ENCODE measurements at regions not wholly inside any gene's neighbourhood (a gene's known extent, or its start where the extent isn't known, plus 50 kb on each side); places are given as distances from the start of the nearest gene placed in this dataset.
A peak's percentile ranks its signal among the peaks of the same experiment; 100 is the strongest.

DNA sequence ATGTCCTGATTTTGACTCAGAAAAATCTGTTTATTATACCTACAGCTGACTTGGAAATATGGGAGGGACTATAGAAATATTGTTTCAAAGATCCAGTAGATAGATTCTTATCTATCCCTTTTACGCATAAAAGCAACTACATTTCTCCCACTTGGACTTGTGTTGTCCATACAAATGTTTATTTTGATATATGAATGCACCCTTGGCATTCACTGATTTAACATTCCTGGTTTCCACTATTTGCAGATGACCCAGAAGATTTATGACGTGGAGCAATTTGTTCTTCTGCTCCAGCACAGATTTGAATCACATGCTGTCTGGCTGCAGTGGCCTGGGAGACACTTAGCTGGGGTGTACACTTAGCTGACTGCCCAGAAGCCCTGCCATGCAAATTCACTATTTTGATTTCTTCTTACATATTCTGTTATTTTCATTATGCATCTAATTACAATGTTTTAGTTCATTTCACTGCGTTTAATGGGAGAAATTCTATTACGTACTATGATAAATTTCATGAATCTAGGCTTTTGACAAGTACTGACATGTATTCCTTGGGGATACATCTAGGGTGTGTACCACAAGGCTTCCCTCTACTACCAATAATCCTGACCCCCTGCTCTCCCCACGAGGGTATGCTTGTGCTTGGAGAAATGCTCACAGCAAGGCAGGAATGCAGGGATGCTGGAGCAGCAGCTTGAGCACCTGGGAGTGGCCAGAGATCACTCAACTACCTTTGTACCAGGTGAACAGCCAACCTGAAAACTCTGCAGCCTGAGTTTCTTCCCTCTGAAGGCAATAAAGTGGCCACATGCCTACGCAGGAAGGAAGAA is 223.6 kb upstream of the TBL1XR1 start:
- no peak for TF ChIP-seq CTCF (IDR thresholded peaks at IDR 0.05)
- peak; percentile 27 for ATAC-seq
- intact Hi-C loops (cut with DNase I), result no loop called here
- Histone ChIP-seq H3K27me3 (no peaks in the 10 kb centered on the region), H3K9me3 (no peaks in the 10 kb centered on the region), H3K27ac (no peak overlapping the region), H3K36me3 (no peaks in the 10 kb centered on the region), H3K4me1 (peaks cover 0 to 6% of the 10 kb centered on the region in 2 donors), H3K4me3 (no peak overlapping the region)
- no peak for DNase-seq

DNA sequence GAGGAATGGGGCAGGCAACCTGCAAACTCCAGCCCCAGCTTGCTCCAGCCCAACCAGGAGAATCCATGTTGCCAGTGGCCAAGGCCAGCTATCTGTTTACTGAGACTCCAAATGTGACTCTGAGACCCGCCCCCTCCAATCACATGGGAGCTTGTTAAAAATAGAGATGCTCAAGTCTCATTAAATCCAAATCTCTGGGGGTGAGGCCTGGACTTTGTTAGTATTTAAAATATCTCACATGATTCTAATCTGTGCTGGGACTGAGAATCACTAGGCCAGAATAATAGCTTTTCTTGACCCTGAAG is 224.2 kb upstream of the TBL1XR1 start:
- no peak for TF ChIP-seq CTCF (IDR thresholded peaks at IDR 0.05)
- intact Hi-C loops (cut with DNase I), result no loop called here
- ATAC-seq, result peak; percentile 17

DNA sequence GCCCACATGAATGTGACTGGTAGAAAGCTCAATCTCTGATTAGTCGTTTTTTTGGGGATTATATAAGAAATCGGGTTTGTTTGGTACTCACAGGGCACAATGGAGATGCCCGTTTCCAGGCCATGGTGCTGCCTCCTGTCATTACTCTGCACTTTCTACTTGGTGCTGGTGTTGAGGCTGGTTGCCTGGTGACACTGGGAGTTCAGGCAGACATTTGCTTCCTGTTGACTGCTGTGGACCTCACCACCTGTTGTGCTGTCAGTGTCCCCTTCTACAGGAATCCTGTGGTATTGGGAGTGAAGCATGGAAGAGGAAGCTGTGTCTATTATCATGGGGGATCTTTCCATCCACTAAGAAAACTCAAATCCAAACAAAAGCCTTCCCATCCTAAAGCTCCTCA is 227.2 kb upstream of the TBL1XR1 start:
- H3K9me3 ChIP-seq, result no peaks in the 10 kb centered on the region
- TF ChIP-seq CTCF (IDR thresholded peaks at IDR 0.05), result no peak
- no peak overlapping the region for H3K27ac ChIP-seq
- H3K4me1 ChIP-seq, result peaks cover 0 to 35% of the 10 kb centered on the region in 2 donors
- no peaks in the 10 kb centered on the region for H3K27me3 ChIP-seq
- no peaks in the 10 kb centered on the region for H3K36me3 ChIP-seq
- DNase-seq, result no peak
- no peak overlapping the region for H3K4me3 ChIP-seq
- no peak for ATAC-seq
- intact Hi-C loops (cut with DNase I), result no loop called here

More for the DNA sequence above, 224.2 kb upstream of the TBL1XR1 start:
- Histone ChIP-seq H3K36me3 (no peaks in the 10 kb centered on the region), H3K27me3 (no peaks in the 10 kb centered on the region), H3K9me3 (no peaks in the 10 kb centered on the region), H3K4me3 (no peak overlapping the region), H3K27ac (no peak overlapping the region), H3K4me1 (peaks cover 0 to 11% of the 10 kb centered on the region in 2 donors)
- DNase-seq, result no peak

DNA sequence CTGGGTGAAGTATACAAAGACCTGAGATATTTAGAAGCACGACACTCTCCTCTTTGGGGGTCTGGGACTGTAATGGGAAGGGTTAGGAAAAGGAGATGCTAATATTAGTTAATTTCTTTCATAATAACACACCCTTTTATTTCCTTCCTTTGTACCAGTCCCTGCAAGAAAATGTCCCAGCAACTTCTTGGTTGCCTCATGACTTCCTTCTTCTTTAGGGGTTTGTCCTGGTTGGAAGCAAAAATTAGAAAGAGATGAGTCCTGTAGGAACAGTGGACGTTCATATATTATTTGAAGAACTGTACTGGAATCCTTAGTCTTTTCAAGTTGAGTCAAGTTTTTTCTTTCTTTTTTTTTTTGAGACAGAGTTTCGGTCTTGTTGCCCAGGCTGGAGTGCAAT is 227.8 kb upstream of the TBL1XR1 start:
- no peaks in the 10 kb centered on the region for H3K36me3 ChIP-seq
- peaks cover 0 to 37% of the 10 kb centered on the region in 2 donors for H3K4me1 ChIP-seq
- DNase-seq (no peak), ATAC-seq (no peak)
- no peaks in the 10 kb centered on the region for H3K9me3 ChIP-seq
- intact Hi-C loops (cut with DNase I), result no loop called here
- no peak overlapping the region for H3K4me3 ChIP-seq
- TF ChIP-seq CTCF (IDR thresholded peaks at IDR 0.05), result no peak
- no peak overlapping the region for H3K27ac ChIP-seq
- no peaks in the 10 kb centered on the region for H3K27me3 ChIP-seq

DNA sequence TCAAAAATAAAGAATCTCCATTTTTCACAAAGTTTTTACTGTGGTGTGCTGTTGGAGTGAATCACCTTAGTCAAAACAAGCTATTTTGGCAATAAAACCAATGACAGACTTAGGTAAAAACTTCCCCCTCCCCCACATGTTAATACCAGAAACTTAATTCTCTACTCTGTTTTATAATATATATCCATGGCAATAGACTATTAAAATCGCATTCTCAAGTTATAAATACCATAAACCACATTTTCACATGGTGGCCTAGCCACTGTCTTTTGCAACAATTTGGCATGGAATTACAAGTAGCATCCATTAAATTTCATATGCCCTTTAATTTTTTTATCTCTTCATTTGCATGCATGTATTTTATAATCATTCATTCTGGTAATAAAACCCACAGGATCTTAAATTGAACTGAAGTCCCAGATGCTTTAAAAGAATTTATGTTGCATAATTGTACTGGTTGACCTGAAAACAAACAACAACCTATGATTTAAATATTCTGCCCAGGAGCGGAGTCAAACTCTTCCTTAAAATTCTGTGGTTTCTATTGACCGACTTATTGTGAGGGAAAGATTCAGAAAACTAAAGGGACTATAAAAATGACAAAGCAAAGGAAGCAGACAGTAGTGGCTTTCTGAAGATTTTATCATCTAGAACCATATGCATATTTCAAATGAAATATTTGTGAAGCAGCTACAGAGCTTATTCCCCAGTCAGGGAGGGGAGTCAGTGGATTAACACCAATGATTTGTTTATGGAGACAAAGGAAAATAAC is 229.0 kb upstream of the TBL1XR1 start:
- intact Hi-C loops (cut with DNase I), result no loop called here
- no peak for ATAC-seq
- peak overlapping the region in 1 of 2 donors; percentile 45 for H3K27ac ChIP-seq

More for the DNA sequence above, 229.0 kb upstream of the TBL1XR1 start:
- Histone ChIP-seq H3K4me3 (no peak overlapping the region), H3K27me3 (no peaks in the 10 kb centered on the region), H3K36me3 (no peaks in the 10 kb centered on the region), H3K9me3 (no peaks in the 10 kb centered on the region), H3K4me1 (peaks cover 0 to 37% of the 10 kb centered on the region in 2 donors)
- TF ChIP-seq CTCF (IDR thresholded peaks at IDR 0.05), result no peak
- no peak for DNase-seq
